ENCODE measurements at regions not wholly inside any gene's neighbourhood (a gene's known extent, or its start where the extent isn't known, plus 50 kb on each side); places are given as distances from the start of the nearest gene placed in this dataset.
"Not testable (repeated sequence)": the region's sequence is repeated elsewhere in the genome, so short reads cannot be mapped to it uniquely, and the experiment has no call there.

- DNase-seq: peak; percentile 85
Measured at GRCh38 chr2:208608122-208608835, 201.7 kb downstream of the PTH2R start.

- no peak for DNase-seq
Measured at GRCh38 chr2:208609166-208609804, 202.7 kb downstream of the PTH2R start.

- not testable (repeated sequence) for DNase-seq
Measured at GRCh38 chr2:208615675-208616074, 209.1 kb downstream of the PTH2R start.

- DNase-seq: no peak
Measured at GRCh38 chr2:208618220-208618619, 211.6 kb downstream of the PTH2R start.

- no peak for DNase-seq
Measured at GRCh38 chr2:208619993-208620392, 213.4 kb downstream of the PTH2R start.

- no peak for DNase-seq
Measured at GRCh38 chr2:208620487-208620978, 213.9 kb downstream of the PTH2R start.

GRCh38 chr2:208627110-208627884 is 220.7 kb downstream of the PTH2R start:
- no peak for DNase-seq

GRCh38 chr2:208627916-208628315 is 221.3 kb downstream of the PTH2R start:
- DNase-seq: no peak

GRCh38 chr2:208638059-208638458 is 231.5 kb downstream of the PTH2R start:
- no peak for DNase-seq

GRCh38 chr2:208642125-208642779 is 235.7 kb downstream of the PTH2R start:
- DNase-seq: no peak

- no peak for DNase-seq
Measured at GRCh38 chr2:208643145-208643544, 236.6 kb downstream of the PTH2R start.

GRCh38 chr2:208645226-208645625 is 238.6 kb downstream of the PTH2R start:
- DNase-seq: no peak

- no peak for DNase-seq
Measured at GRCh38 chr2:208648368-208648767, 241.8 kb downstream of the PTH2R start.

- no peak for DNase-seq
Measured at GRCh38 chr2:208653383-208653782, 246.8 kb downstream of the PTH2R start.

- DNase-seq: no peak
Measured at GRCh38 chr2:208654056-208654455, 247.5 kb downstream of the PTH2R start.

- peak; percentile 2 for DNase-seq
Measured at GRCh38 chr2:208657468-208657867, 250.9 kb downstream of the PTH2R start.

GRCh38 chr2:208669394-208669793 is 262.8 kb downstream of the PTH2R start:
- DNase-seq: no peak

- DNase-seq: no peak
Measured at GRCh38 chr2:208671284-208671683, 264.7 kb downstream of the PTH2R start.

GRCh38 chr2:208671886-208672680 is 265.5 kb downstream of the PTH2R start:
- DNase-seq: no peak

- no peak for DNase-seq
Measured at GRCh38 chr2:208673631-208674030, 267.0 kb downstream of the PTH2R start.

GRCh38 chr2:208674919-208675318 is 268.3 kb downstream of the PTH2R start:
- no peak for DNase-seq

GRCh38 chr2:208685929-208686328 is 279.3 kb downstream of the PTH2R start:
- DNase-seq: not testable (repeated sequence)
